ENCODE measurements at regions not wholly inside any gene's neighbourhood (a gene's known extent, or its start where the extent isn't known, plus 50 kb on each side); places are given as distances from the start of the nearest gene placed in this dataset.
A peak's percentile ranks its signal among the peaks of the same experiment; 100 is the strongest.
"Not testable (repeated sequence)": the region's sequence is repeated elsewhere in the genome, so short reads cannot be mapped to it uniquely, and the experiment has no call there.

DNA sequence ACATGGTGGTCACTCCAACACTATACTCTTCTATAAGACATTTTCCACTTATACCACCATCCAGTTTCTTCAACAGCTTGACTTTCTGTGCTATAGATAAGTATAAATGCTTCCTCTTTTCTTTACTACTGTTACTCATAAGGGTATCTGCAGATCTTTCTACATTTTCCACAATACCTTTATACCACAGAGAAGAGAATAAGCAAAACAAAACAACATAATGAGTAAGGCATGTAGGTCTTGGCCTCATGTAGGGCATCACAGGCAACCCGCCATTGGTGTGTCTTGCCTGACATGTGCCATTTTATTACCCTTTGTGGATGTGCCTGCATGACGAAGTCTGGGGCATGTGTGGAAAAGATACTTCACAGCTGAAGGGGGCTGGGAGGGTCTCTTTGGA, 265.3 kb upstream of the STARD13 start:
- Histone ChIP-seq H3K27me3 (ENCODE audit: control insufficient read depth, insufficient read depth, low read length) (no peaks in the 10 kb centered on the region), H3K27ac (ENCODE audit: low read depth, low read length) (no peak overlapping the region), H3K4me1 (ENCODE audit: control insufficient read depth, insufficient read depth, low read length) (no peaks in the 10 kb centered on the region), H3K9me3 (ENCODE audit: control insufficient read depth, insufficient read depth, low read length) (no peaks in the 10 kb centered on the region), H3K36me3 (ENCODE audit: control insufficient read depth, insufficient read depth, low read length) (no peaks in the 10 kb centered on the region), H3K4me3 (ENCODE audit: low read depth, low read length) (no peak overlapping the region)
- no peak for DNase-seq (ENCODE audit: low read depth in 4 of 6, low spot score in 6 of 6)
- 100% methylated on average over 2 of the region's 2 CpGs for WGBS (ENCODE audit: insufficient coverage)

DNA sequence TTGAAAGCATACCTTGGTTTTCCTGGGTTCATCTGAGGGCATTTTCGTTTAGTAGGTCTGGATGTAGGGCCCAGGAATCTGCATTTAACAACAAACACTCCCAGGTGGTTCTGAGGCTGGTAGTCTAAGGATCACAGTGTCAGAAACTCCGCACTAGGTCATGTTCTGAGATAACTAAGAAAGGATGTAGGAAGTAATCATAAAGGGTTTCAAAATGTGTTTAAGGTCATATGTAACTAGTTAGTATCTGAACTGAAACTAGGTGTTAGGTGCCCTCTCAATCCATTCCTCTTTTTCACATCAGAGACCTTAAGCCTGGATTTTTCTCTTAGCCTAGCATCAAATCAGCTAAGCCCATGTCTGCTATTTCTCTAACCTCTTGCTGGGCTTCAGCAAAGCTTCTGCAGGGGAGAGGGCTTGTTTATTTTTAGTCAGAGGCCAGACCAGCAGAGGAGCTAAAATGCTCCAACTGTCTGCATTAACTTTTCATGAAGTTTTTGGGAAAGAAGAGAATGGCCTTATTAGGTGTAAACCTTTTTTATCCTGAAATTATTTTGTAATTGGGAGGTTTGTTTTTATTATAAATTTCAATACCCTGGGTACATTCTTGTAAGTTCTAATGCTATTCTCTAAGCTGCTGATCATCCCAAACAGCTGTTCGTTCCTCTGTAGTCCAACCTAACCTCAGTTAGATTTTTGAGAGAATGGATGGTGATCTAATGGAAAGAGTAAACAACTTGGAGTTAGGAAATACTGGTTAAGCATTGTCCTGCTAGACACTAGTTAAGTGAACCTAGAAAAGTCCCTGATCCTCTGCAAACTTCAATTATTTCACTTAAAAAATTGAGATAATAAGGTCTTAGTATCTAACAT, 262.8 kb upstream of the RFC3 start:
- DNase-seq (ENCODE audit: low read depth in 4 of 6, low spot score in 6 of 6): peak in 1 of 6 donors; percentile 16
- Histone ChIP-seq H3K36me3 (ENCODE audit: control insufficient read depth, insufficient read depth, low read length) (no peaks in the 10 kb centered on the region), H3K4me3 (ENCODE audit: low read depth, low read length) (no peak overlapping the region), H3K27ac (ENCODE audit: low read depth, low read length) (peak overlapping the region; percentile 17), H3K9me3 (ENCODE audit: control insufficient read depth, insufficient read depth, low read length) (no peaks in the 10 kb centered on the region), H3K4me1 (ENCODE audit: control insufficient read depth, insufficient read depth, low read length) (no peaks in the 10 kb centered on the region), H3K27me3 (ENCODE audit: control insufficient read depth, insufficient read depth, low read length) (no peaks in the 10 kb centered on the region)
- WGBS (ENCODE audit: insufficient coverage): 100% methylated on average over 1 of the region's 3 CpGs

DNA sequence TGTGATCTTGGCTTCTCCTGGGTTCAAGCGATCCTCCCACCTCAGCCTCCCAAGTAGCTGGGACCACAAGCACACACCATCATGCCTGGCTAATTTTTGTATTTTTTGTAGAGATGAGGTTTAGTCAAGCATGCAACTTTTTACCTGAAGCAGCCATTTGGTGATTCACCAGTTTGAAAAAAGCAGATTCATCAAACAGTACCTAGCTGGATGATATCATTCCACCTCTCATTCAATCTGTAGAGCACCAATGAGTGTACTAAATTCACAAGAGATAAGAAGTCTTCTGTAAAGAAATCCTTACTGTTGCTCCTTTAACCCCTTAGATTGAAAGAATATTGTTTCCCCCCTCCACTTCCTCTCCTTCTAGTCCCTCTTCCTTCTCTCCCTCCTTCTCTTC, 261.1 kb upstream of the RFC3 start:
- no peaks in the 10 kb centered on the region for H3K9me3 ChIP-seq (ENCODE audit: control insufficient read depth, insufficient read depth, low read length)
- H3K4me3 ChIP-seq (ENCODE audit: low read depth, low read length): no peak overlapping the region
- no CpG with 5 or more reads among the region's 1 CpG for WGBS (ENCODE audit: insufficient coverage)
- no peak overlapping the region for H3K27ac ChIP-seq (ENCODE audit: low read depth, low read length)
- no peaks in the 10 kb centered on the region for H3K4me1 ChIP-seq (ENCODE audit: control insufficient read depth, insufficient read depth, low read length)
- no peak for DNase-seq (ENCODE audit: low read depth in 4 of 6, low spot score in 6 of 6)
- H3K27me3 ChIP-seq (ENCODE audit: control insufficient read depth, insufficient read depth, low read length): no peaks in the 10 kb centered on the region
- H3K36me3 ChIP-seq (ENCODE audit: control insufficient read depth, insufficient read depth, low read length): no peaks in the 10 kb centered on the region

DNA sequence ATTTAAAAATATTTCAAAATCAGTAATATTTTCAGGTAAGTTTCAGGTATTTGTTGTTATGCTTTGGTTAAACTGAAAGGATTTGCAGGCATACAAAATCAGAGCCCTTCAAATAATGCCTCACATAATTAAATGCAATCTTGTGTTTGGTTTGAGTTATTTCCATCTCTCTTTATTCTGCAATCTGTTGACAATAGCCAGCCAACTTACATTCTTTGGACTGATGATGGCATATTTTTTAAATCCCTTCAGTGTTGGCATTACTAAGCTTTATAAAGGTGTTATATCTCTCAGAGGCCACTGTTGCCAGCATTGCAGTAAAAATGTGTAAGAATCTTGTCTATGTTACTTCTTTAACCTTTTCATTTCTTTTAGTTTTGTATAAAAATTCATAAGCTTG, 257.2 kb upstream of the RFC3 start:
- Histone ChIP-seq H3K27me3 (ENCODE audit: control insufficient read depth, insufficient read depth, low read length) (no peaks in the 10 kb centered on the region), H3K27ac (ENCODE audit: low read depth, low read length) (no peak overlapping the region), H3K4me3 (ENCODE audit: low read depth, low read length) (no peak overlapping the region), H3K4me1 (ENCODE audit: control insufficient read depth, insufficient read depth, low read length) (no peaks in the 10 kb centered on the region), H3K9me3 (ENCODE audit: control insufficient read depth, insufficient read depth, low read length) (no peaks in the 10 kb centered on the region), H3K36me3 (ENCODE audit: control insufficient read depth, insufficient read depth, low read length) (no peaks in the 10 kb centered on the region)
- DNase-seq (ENCODE audit: low read depth in 4 of 6, low spot score in 6 of 6): peak in 2 of 6 donors; percentile 20 to 66

DNA sequence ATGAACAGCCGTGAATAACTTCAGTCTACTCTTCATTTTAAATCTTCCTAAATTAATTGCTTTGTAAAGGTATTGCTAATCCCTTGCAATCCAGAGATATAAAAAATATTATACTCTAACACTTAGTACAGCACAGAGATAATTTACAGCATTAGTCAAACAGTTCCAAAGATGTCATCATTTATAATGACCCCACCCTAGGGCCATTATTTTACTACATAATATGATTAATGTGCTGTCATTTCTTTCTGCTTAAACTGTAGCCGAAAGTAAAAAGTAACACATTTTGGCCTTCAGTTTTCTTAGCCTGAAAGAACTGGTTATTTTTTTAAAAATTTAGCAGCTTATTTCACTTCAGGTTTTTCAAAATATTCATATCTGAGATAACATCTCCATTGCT, 256.3 kb upstream of the RFC3 start:
- Histone ChIP-seq H3K4me1 (ENCODE audit: control insufficient read depth, insufficient read depth, low read length) (no peaks in the 10 kb centered on the region), H3K27ac (ENCODE audit: low read depth, low read length) (no peak overlapping the region), H3K9me3 (ENCODE audit: control insufficient read depth, insufficient read depth, low read length) (no peaks in the 10 kb centered on the region), H3K36me3 (ENCODE audit: control insufficient read depth, insufficient read depth, low read length) (no peaks in the 10 kb centered on the region), H3K27me3 (ENCODE audit: control insufficient read depth, insufficient read depth, low read length) (no peaks in the 10 kb centered on the region), H3K4me3 (ENCODE audit: low read depth, low read length) (no peak overlapping the region)
- DNase-seq (ENCODE audit: low read depth in 4 of 6, low spot score in 6 of 6): no peak
- no CpG with 5 or more reads among the region's 2 CpGs for WGBS (ENCODE audit: insufficient coverage)

DNA sequence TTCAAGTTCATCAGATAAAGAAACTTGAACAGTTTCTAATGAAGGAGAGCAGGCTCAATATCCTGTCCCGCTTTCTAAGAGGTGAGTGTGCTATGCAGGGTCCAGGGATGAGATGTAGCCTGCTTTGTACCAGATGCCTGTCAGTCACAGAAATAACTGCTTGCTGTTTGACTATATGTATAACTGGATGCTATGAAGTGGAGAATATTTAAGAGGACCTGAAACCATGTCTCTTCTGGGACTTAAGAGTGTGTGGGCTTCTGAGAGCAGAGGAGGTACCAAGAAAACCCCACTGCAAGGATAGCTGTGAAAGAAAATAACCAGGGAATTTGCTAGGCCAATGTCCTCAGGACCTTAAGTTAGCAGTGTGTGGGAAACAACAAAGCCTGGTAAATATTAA, 246.3 kb upstream of the RFC3 start:
- no peak for DNase-seq (ENCODE audit: low read depth in 4 of 6, low spot score in 6 of 6)
- WGBS (ENCODE audit: insufficient coverage): 100% methylated on average over 1 of the region's 1 CpG
- no peak overlapping the region for H3K4me3 ChIP-seq (ENCODE audit: low read depth, low read length)

DNA sequence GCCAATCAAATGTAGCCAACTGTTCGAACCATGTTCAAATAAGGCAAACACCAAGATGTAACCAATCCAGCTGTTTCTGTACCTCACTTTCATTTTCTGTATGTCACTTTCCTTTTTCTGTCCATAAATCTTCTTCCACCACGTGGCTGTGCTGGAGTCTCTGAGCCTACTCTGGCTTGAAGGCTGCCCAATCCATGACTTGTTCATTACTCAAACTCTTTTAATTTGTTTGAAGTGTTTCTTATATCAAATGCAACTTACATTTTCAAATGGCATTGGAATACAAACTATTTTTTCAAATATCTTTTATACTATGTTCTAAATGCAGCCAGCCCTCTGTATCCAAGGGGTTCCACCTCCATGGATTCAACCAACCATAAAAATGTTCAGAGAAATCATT, 245.6 kb upstream of the RFC3 start:
- H3K27me3 ChIP-seq (ENCODE audit: control insufficient read depth, insufficient read depth, low read length); H3K36me3 ChIP-seq (ENCODE audit: control insufficient read depth, insufficient read depth, low read length); DNase-seq (ENCODE audit: low read depth in 4 of 6, low spot score in 6 of 6); H3K4me3 ChIP-seq (ENCODE audit: low read depth, low read length); H3K4me1 ChIP-seq (ENCODE audit: control insufficient read depth, insufficient read depth, low read length); H3K9me3 ChIP-seq (ENCODE audit: control insufficient read depth, insufficient read depth, low read length); H3K27ac ChIP-seq (ENCODE audit: low read depth, low read length): not testable (repeated sequence)
- no CpG with 5 or more reads among the region's 2 CpGs for WGBS (ENCODE audit: insufficient coverage)

More for the DNA sequence above, 246.3 kb upstream of the RFC3 start:
- no peaks in the 10 kb centered on the region for H3K36me3 ChIP-seq (ENCODE audit: control insufficient read depth, insufficient read depth, low read length)
- H3K4me1 ChIP-seq (ENCODE audit: control insufficient read depth, insufficient read depth, low read length): no peaks in the 10 kb centered on the region
- no peak overlapping the region for H3K27ac ChIP-seq (ENCODE audit: low read depth, low read length)
- H3K9me3 ChIP-seq (ENCODE audit: control insufficient read depth, insufficient read depth, low read length): no peaks in the 10 kb centered on the region
- no peaks in the 10 kb centered on the region for H3K27me3 ChIP-seq (ENCODE audit: control insufficient read depth, insufficient read depth, low read length)

DNA sequence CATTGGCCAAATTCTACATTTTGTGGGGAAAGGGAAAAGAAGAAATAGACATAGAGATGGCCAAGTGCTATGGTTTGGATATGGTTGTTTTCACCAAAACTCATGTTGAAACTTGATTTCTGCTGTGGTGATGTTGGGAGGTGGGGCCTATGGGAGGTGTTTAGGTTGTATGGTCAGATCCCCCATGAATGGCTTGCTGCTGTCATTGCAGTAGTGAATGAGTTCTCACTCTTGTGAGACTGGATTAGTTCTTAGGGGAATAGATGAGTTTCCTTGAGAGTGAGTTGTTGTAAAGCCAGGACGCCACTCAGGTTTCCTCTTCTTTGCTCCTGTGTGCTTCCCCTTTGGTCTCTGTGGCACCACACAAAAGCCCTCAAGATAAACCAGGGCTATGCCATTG, 242.6 kb upstream of the RFC3 start:
- H3K4me1 ChIP-seq (ENCODE audit: control insufficient read depth, insufficient read depth, low read length): no peaks in the 10 kb centered on the region
- WGBS (ENCODE audit: insufficient coverage): 83% methylated on average over 1 of the region's 1 CpG
- H3K4me3 ChIP-seq (ENCODE audit: low read depth, low read length): no peak overlapping the region
- no peak for DNase-seq (ENCODE audit: low read depth in 4 of 6, low spot score in 6 of 6)
- no peaks in the 10 kb centered on the region for H3K36me3 ChIP-seq (ENCODE audit: control insufficient read depth, insufficient read depth, low read length)
- no peaks in the 10 kb centered on the region for H3K27me3 ChIP-seq (ENCODE audit: control insufficient read depth, insufficient read depth, low read length)
- H3K27ac ChIP-seq (ENCODE audit: low read depth, low read length): no peak overlapping the region
- no peaks in the 10 kb centered on the region for H3K9me3 ChIP-seq (ENCODE audit: control insufficient read depth, insufficient read depth, low read length)

DNA sequence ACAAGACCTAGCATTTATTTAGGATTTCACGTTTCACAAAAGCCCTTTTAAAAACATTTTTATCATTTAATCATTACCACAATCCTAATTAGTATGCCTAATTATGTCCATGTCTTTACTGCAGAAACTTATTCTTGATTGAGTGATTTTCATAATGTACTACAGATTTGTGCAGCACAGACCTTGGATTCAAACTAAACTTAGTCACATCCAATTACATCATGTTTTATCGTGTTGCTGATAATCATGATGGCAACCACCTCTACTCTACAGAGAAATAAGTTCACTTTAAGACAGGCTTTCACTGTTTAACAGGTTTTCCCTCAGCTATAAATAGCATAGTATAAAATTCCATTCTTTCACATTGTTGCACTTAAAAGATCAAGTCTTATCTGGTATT, 240.9 kb upstream of the RFC3 start:
- H3K27me3 ChIP-seq (ENCODE audit: control insufficient read depth, insufficient read depth, low read length): no peaks in the 10 kb centered on the region
- H3K36me3 ChIP-seq (ENCODE audit: control insufficient read depth, insufficient read depth, low read length): no peaks in the 10 kb centered on the region
- no peak overlapping the region for H3K4me3 ChIP-seq (ENCODE audit: low read depth, low read length)
- no peak overlapping the region for H3K27ac ChIP-seq (ENCODE audit: low read depth, low read length)
- no peaks in the 10 kb centered on the region for H3K4me1 ChIP-seq (ENCODE audit: control insufficient read depth, insufficient read depth, low read length)
- peak in 1 of 6 donors; percentile 7 for DNase-seq (ENCODE audit: low read depth in 4 of 6, low spot score in 6 of 6)
- no peaks in the 10 kb centered on the region for H3K9me3 ChIP-seq (ENCODE audit: control insufficient read depth, insufficient read depth, low read length)
- no CpG with 5 or more reads among the region's 2 CpGs for WGBS (ENCODE audit: insufficient coverage)

DNA sequence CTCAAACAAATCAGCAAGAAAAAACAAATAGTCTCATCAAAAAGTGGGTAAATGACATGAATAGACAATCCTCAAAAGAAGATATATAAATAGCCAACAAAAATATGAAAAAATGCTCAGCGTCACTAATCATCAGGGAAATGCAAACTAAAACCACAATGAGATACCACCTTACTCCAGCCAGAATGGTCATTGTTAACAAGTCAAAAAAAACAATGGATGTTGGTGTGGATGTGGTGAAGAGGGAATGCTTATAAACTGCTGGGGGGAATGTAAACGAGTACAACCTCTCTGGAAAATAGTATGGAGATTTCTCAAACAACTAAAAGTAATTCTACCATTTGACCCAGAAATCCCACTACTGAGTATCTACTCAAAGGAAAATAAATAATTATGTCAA, 239.2 kb upstream of the RFC3 start:
- Histone ChIP-seq H3K27ac (ENCODE audit: low read depth, low read length) (no peak overlapping the region), H3K9me3 (ENCODE audit: control insufficient read depth, insufficient read depth, low read length) (no peaks in the 10 kb centered on the region), H3K36me3 (ENCODE audit: control insufficient read depth, insufficient read depth, low read length) (no peaks in the 10 kb centered on the region), H3K4me3 (ENCODE audit: low read depth, low read length) (no peak overlapping the region), H3K27me3 (ENCODE audit: control insufficient read depth, insufficient read depth, low read length) (no peaks in the 10 kb centered on the region), H3K4me1 (ENCODE audit: control insufficient read depth, insufficient read depth, low read length) (no peaks in the 10 kb centered on the region)
- no CpG with 5 or more reads among the region's 2 CpGs for WGBS (ENCODE audit: insufficient coverage)
- DNase-seq (ENCODE audit: low read depth in 4 of 6, low spot score in 6 of 6): no peak
